Upper lobe of left lung (tissue), 6 donors: ENCODE measurements at regions not wholly inside any gene's neighbourhood (a gene's known extent, or its start where the extent isn't known, plus 50 kb on each side); places are given as distances from the start of the nearest gene placed in this dataset.

Experiments used
- ATAC-seq, 2 donors: fragments of 200-7000 bp; cut with Tn5 transposase; one replicate each; pipeline ENCODE4 v1.9.1; 2022; ENCODE audit warnings: mild to moderate bottlenecking in 2 of 2, moderate library complexity in 2 of 2; ENCODE audit not compliant: low FRiP score in 2 of 2
- DNase-seq, 2 donors: peaks; one replicate each; pipeline ENCODE4 v3.0.0-alpha.2; 2019 to 2020
- H3K27ac ChIP-seq, 4 donors: fragments of 200-600 bp; sonication (generic); one replicate each; pipeline ENCODE4 v1.5.1; 2016 to 2019
- H3K27me3 ChIP-seq, 4 donors: fragments of 200-600 bp; sonication (generic); one replicate each; pipeline ENCODE4 v1.5.1; 2017 to 2019
- H3K36me3 ChIP-seq, 4 donors: fragments of 200-600 bp; sonication (generic); one replicate each; pipeline ENCODE4 v1.5.1; 2016 to 2019
- H3K4me1 ChIP-seq, 4 donors: fragments of 200-600 bp; sonication (generic); one replicate each; pipeline ENCODE4 v1.5.1; 2018 to 2019
- H3K4me3 ChIP-seq, 4 donors: fragments of 200-600 bp; sonication (generic); one replicate each; pipeline ENCODE4 v1.5.1; 2017 to 2019; ENCODE audit warnings: mild to moderate bottlenecking in 2 of 4, moderate library complexity in 1 of 4
- H3K9me3 ChIP-seq, 4 donors: fragments of 200-600 bp; sonication (generic); one replicate each; pipeline ENCODE4 v1.5.1; 2018 to 2019
- CTCF ChIP-seq, 6 experiments: fragments of 450-650 bp in 4 of 6; fragments of 200-600 bp in 2 of 6; sonication (generic) in 2 of 6; IDR thresholded peaks; one replicate each; pipeline ENCODE4 v1.5.1; 2016 to 2019; ENCODE audit warnings: antibody characterized with exemption in 6 of 6
- EP300 ChIP-seq, 4 donors: sonication (generic); formaldehyde crosslinking; IDR thresholded peaks; one replicate each; pipeline ENCODE4 v1.5.1; 2017; ENCODE audit warnings: antibody characterized with exemption in 4 of 4, control low read depth in 2 of 4
- POLR2A ChIP-seq, 4 donors: fragments of 450-650 bp; IDR thresholded peaks; one replicate each; pipeline ENCODE4 v1.5.1; 2016 to 2017; ENCODE audit warnings: antibody characterized with exemption in 4 of 4, mild to moderate bottlenecking in 2 of 4
- POLR2AphosphoS5 ChIP-seq, 2 donors: sonication (generic); formaldehyde crosslinking; IDR thresholded peaks; one replicate each; pipeline ENCODE4 v1.5.1; 2017; ENCODE audit warnings: antibody characterized with exemption in 2 of 2
- WGBS, 2 donors: methylation state at CpG; one replicate each; pipeline ENCODE4 v1.1.5; 2017 to 2018; 5-methylcytosine and 5-hydroxymethylcytosine counted together
- donor health status: DM: no; HTN: no; CAD: no; lungs with moderate emphysema.
- donor health status: DM: no; HTN: yes; CAD: no; lungs with severe emphysema.

GRCh38 chr12:67459578-67459977 lies 189.0 kb upstream of the DYRK2 start:
- no peak overlapping the region for H3K27ac ChIP-seq
- no peak overlapping the region for H3K4me3 ChIP-seq
- DNase-seq (no peak), ATAC-seq (no peak)
- no peaks in the 10 kb centered on the region for H3K27me3 ChIP-seq
- H3K9me3 ChIP-seq, result no peaks in the 10 kb centered on the region
- TF ChIP-seq CTCF (IDR thresholded peaks at IDR 0.05) (no peak), EP300 (IDR thresholded peaks at IDR 0.05) (no peak), POLR2AphosphoS5 (IDR thresholded peaks at IDR 0.05) (no peak), POLR2A (IDR thresholded peaks at IDR 0.05) (no peak)
- H3K4me1 ChIP-seq, result peaks cover 3 to 13% (median 9%) of the 10 kb centered on the region in 4 donors
- H3K36me3 ChIP-seq, result no peaks in the 10 kb centered on the region
- WGBS, 2 donors, result 92 to 93% methylated on average over 4 of the region's 4 CpGs

- DNase-seq (no peak), ATAC-seq (no peak)
- peaks cover 3 to 13% (median 9%) of the 10 kb centered on the region in 4 donors for H3K4me1 ChIP-seq
- no peaks in the 10 kb centered on the region for H3K9me3 ChIP-seq
- no peak for TF ChIP-seq POLR2AphosphoS5 (IDR thresholded peaks at IDR 0.05)
- no peak overlapping the region for H3K27ac ChIP-seq
- WGBS, 2 donors, result 80 to 81% methylated on average over 6 of the region's 6 CpGs
- no peaks in the 10 kb centered on the region for H3K27me3 ChIP-seq
- H3K36me3 ChIP-seq, result no peaks in the 10 kb centered on the region
- no peak overlapping the region for H3K4me3 ChIP-seq
These were observed 188.2 kb upstream of the DYRK2 start for GRCh38 chr12:67460388-67460787.

- DNase-seq (no peak), ATAC-seq (no peak)
- Histone ChIP-seq H3K27ac (no peak overlapping the region), H3K27me3 (no peaks in the 10 kb centered on the region), H3K4me1 (no peaks in the 10 kb centered on the region), H3K36me3 (no peaks in the 10 kb centered on the region), H3K4me3 (no peak overlapping the region), H3K9me3 (peaks cover 0 to 4% (median 0%) of the 10 kb centered on the region in 4 donors)
- 86 to 88% methylated on average over 1 to 2 of the region's 2 CpGs for WGBS, 2 donors
- TF ChIP-seq CTCF (IDR thresholded peaks at IDR 0.05) (no peak), EP300 (IDR thresholded peaks at IDR 0.05) (no peak), POLR2AphosphoS5 (IDR thresholded peaks at IDR 0.05) (no peak), POLR2A (IDR thresholded peaks at IDR 0.05) (no peak)
These were observed 179.8 kb upstream of the DYRK2 start for GRCh38 chr12:67468549-67469245.

- Histone ChIP-seq H3K27ac (no peak overlapping the region), H3K27me3 (no peaks in the 10 kb centered on the region), H3K4me1 (no peaks in the 10 kb centered on the region), H3K9me3 (peaks cover 0 to 4% (median 0%) of the 10 kb centered on the region in 4 donors), H3K36me3 (no peaks in the 10 kb centered on the region), H3K4me3 (no peak overlapping the region)
- peak in 1 of 2 donors; percentile 46 for ATAC-seq
- no peak for DNase-seq
- 86% methylated on average over 1 to 2 of the region's 2 CpGs for WGBS, 2 donors
- TF ChIP-seq POLR2A (IDR thresholded peaks at IDR 0.05) (no peak), EP300 (IDR thresholded peaks at IDR 0.05) (no peak), POLR2AphosphoS5 (IDR thresholded peaks at IDR 0.05) (no peak), CTCF (IDR thresholded peaks at IDR 0.05) (no peak)
These were observed 178.9 kb upstream of the DYRK2 start for GRCh38 chr12:67469666-67470065.

GRCh38 chr12:67471810-67472209 lies 176.7 kb upstream of the DYRK2 start:
- ATAC-seq (peak in 1 of 2 donors; percentile 11), DNase-seq (peak in 1 of 2 donors; percentile 6)
- Histone ChIP-seq H3K9me3 (no peaks in the 10 kb centered on the region), H3K36me3 (no peaks in the 10 kb centered on the region), H3K27ac (no peak overlapping the region), H3K4me1 (no peaks in the 10 kb centered on the region), H3K4me3 (no peak overlapping the region), H3K27me3 (no peaks in the 10 kb centered on the region)
- TF ChIP-seq POLR2AphosphoS5 (IDR thresholded peaks at IDR 0.05), result no peak
- no peak for TF ChIP-seq CTCF (IDR thresholded peaks at IDR 0.05)
- no peak for TF ChIP-seq EP300 (IDR thresholded peaks at IDR 0.05)
- TF ChIP-seq POLR2A (IDR thresholded peaks at IDR 0.05), result no peak
- 78 to 100% methylated on average over 1 to 3 of the region's 3 CpGs for WGBS, 2 donors
